DOHH2 (cell line): ENCODE measurements at regions not wholly inside any gene's neighbourhood (a gene's known extent, or its start where the extent isn't known, plus 50 kb on each side); places are given as distances from the start of the nearest gene placed in this dataset.

Experiments used
- H3F3A ChIP-seq: fragments of 200-600 bp; sonication (generic), shearing (Covaris generic); 2 replicates; pipeline ENCODE4 v1.6.0; 2016; ENCODE audit warnings: antibody characterized with exemption, mild to moderate bottlenecking; ENCODE audit not compliant: control insufficient read depth, insufficient read depth
- H3K27ac ChIP-seq: fragments of 200-600 bp; sonication (generic); 2 replicates; pipeline ENCODE4 v1.5.1; 2014; ENCODE audit warnings: low read depth, mild to moderate bottlenecking, low read length, moderate library complexity
- H3K27me3 ChIP-seq: fragments of 200-600 bp; sonication (generic); 2 replicates; pipeline ENCODE4 v1.6.1; 2014; ENCODE audit warnings: mild to moderate bottlenecking, low read length, mixed read lengths; ENCODE audit not compliant: control insufficient read depth
- H3K36me3 ChIP-seq: fragments of 200-600 bp; sonication (generic); 2 replicates; pipeline ENCODE4 v1.6.1; 2014; ENCODE audit warnings: mild to moderate bottlenecking, low read length, moderate library complexity, mixed read lengths; ENCODE audit not compliant: control insufficient read depth
- H3K4me1 ChIP-seq: fragments of 200-600 bp; sonication (generic); 2 replicates; pipeline ENCODE4 v1.6.1; 2014; ENCODE audit warnings: mild to moderate bottlenecking, low read length, mixed read lengths; ENCODE audit not compliant: control insufficient read depth
- H3K4me2 ChIP-seq: fragments of 200-600 bp; sonication (generic); 2 replicates; pipeline ENCODE4 v1.6.0; 2014; ENCODE audit warnings: mild to moderate bottlenecking, low read length, moderate library complexity
- H3K4me3 ChIP-seq: fragments of 200-600 bp; sonication (generic); 2 replicates; pipeline ENCODE4 v1.5.1; 2014; ENCODE audit warnings: mild to moderate bottlenecking, low read length, mixed read lengths
- H3K79me2 ChIP-seq: fragments of 200-600 bp; sonication (generic); 2 replicates; pipeline ENCODE4 v1.6.1; 2014; ENCODE audit warnings: mild to moderate bottlenecking, low read length, mixed read lengths; ENCODE audit not compliant: control insufficient read depth
- H3K9me2 ChIP-seq: fragments of 200-600 bp; sonication (generic); replicated peaks from 2 replicates; pipeline ENCODE4 v1.6.1; 2014; ENCODE audit warnings: mild to moderate bottlenecking, low read length, mixed read lengths; ENCODE audit not compliant: control insufficient read depth
- H3K9me3 ChIP-seq: fragments of 200-600 bp; sonication (generic); 2 replicates; pipeline ENCODE4 v1.6.1; 2014; ENCODE audit warnings: antibody characterized with exemption, low read length, mixed read lengths; ENCODE audit not compliant: control insufficient read depth, insufficient read depth
- H4K20me1 ChIP-seq: fragments of 200-600 bp; sonication (generic); 2 replicates; pipeline ENCODE4 v1.6.0; 2014; ENCODE audit warnings: low read depth, mild to moderate bottlenecking, antibody characterized with exemption, low read length, moderate library complexity; ENCODE audit not compliant: control insufficient read depth, insufficient read depth
- EZH2phosphoT487 ChIP-seq: fragments of 200-600 bp; sonication (generic); IDR thresholded peaks from 2 replicates; pipeline ENCODE4 v1.6.1; 2017; ENCODE audit warnings: borderline replicate concordance, mild to moderate bottlenecking, antibody characterized with exemption, low read length, moderate library complexity, mixed read lengths
- TF ChIP-seq, protein P1 (sequence below): fragments of 200-600 bp; sonication (generic); IDR thresholded peaks from one replicate; pipeline ENCODE4 v1.5.1; 2014; ENCODE audit warnings: antibody characterized with exemption, mild to moderate bottlenecking, low read depth, low read length; ENCODE audit not compliant: poor library complexity, severe bottlenecking

DNA sequence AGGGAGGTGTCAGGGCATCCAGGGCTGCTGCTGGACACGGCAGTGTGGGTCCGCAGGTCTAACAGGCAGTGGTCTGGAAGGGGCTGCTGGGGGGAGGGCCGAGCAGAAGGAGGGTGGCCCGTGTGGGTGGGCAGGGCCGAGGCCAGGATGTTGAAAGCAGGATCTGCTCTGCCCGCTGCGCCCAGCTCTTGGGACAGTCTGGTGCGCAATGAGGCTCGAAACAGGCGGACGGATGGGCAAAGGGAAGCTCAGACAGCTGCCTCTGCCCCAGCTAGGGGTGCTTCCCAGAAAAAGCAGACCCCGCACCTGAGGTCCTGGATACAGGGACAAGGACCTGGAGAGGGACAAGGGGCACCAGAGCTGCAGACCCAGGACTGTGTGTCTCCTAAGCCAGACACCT, 121.3 kb downstream of the FAM53A start:
- no peak overlapping the region for H3K27ac ChIP-seq
- H3K9me2 ChIP-seq = no peaks in the 10 kb centered on the region
- no peaks in the 10 kb centered on the region for H3K9me3 ChIP-seq
- no peaks in the 10 kb centered on the region for H4K20me1 ChIP-seq
- TF ChIP-seq, protein P1, sequence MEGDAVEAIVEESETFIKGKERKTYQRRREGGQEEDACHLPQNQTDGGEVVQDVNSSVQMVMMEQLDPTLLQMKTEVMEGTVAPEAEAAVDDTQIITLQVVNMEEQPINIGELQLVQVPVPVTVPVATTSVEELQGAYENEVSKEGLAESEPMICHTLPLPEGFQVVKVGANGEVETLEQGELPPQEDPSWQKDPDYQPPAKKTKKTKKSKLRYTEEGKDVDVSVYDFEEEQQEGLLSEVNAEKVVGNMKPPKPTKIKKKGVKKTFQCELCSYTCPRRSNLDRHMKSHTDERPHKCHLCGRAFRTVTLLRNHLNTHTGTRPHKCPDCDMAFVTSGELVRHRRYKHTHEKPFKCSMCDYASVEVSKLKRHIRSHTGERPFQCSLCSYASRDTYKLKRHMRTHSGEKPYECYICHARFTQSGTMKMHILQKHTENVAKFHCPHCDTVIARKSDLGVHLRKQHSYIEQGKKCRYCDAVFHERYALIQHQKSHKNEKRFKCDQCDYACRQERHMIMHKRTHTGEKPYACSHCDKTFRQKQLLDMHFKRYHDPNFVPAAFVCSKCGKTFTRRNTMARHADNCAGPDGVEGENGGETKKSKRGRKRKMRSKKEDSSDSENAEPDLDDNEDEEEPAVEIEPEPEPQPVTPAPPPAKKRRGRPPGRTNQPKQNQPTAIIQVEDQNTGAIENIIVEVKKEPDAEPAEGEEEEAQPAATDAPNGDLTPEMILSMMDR = no peak
- H3K36me3 ChIP-seq = no peaks in the 10 kb centered on the region
- H3K79me2 ChIP-seq = no peaks in the 10 kb centered on the region
- no peaks in the 10 kb centered on the region for H3K27me3 ChIP-seq
- no peak overlapping the region for H3K4me3 ChIP-seq
- peaks cover 2% of the 10 kb centered on the region; the same call in 1 of the 2 replicates for H3K4me1 ChIP-seq
- H3F3A ChIP-seq = no peaks in the 10 kb centered on the region
- no peak overlapping the region for H3K4me2 ChIP-seq

DNA sequence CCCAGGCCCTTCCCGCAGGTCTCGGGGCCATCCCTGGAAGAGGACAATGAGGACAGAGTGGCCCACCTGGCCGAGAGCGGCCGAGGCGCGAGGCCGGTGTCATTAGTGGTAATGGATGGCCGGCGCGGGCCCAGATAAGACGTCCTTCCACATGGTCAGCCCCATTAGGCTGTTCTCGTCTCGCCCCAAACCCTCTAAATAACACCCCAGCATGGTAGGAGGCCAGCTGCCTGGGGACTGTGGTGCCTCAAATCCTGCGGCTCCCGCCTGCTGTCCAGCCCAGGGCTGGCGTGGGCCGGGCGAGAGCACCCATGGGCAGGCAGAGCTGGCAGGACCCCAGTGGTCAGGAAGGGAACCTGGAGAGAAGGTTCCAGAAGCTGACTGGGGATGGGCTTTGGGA, 121.7 kb downstream of the FAM53A start:
- H3K4me1 ChIP-seq = no peaks in the 10 kb centered on the region
- no peaks in the 10 kb centered on the region for H4K20me1 ChIP-seq
- no peaks in the 10 kb centered on the region for H3K79me2 ChIP-seq
- no peaks in the 10 kb centered on the region for H3K36me3 ChIP-seq
- H3F3A ChIP-seq = no peaks in the 10 kb centered on the region
- H3K4me2 ChIP-seq = no peak overlapping the region
- no peaks in the 10 kb centered on the region for H3K27me3 ChIP-seq
- no peaks in the 10 kb centered on the region for H3K9me2 ChIP-seq
- H3K27ac ChIP-seq = no peak overlapping the region
- TF ChIP-seq, protein P1 = no peak
- no peak for TF ChIP-seq EZH2phosphoT487
- H3K4me3 ChIP-seq = no peak overlapping the region
- H3K9me3 ChIP-seq = no peaks in the 10 kb centered on the region

DNA sequence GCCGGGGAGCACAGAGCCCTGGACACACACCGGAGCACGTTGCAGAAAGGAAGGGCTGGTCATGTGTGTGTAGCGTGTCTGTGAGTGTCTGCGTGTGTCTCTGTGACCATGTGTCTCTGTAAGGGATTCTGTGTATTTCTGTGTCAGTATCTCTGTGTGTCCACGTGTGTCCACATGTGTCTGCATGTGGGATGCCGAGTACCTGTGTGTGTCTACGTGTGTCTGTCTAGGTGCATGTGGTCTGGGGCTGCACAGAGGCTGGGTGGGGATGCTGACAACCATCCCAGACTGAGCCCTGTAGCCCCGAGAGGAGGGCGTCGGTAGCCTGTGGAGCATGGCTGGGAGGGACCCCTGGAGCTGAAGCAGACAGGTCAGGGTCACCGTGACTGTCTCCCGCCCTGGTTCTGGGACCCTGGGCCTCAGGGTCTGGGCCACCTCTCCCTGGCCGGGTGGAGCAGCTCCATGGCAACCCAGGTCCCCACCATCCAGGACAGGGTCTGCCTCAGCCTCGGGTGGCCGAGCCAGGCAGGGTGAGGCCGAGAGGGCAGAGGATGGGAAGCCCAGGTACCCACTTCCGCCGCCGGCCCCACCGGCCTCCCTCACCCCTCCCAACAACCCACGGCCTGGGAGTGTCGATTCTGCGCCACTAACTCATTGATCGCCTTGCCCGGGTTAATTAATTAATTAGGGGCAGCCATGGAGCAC, 122.7 kb downstream of the FAM53A start:
- H3K4me1 ChIP-seq = no peaks in the 10 kb centered on the region
- no peaks in the 10 kb centered on the region for H3K36me3 ChIP-seq
- H3K9me2 ChIP-seq = no peaks in the 10 kb centered on the region
- H3K9me3 ChIP-seq = no peaks in the 10 kb centered on the region
- H3K79me2 ChIP-seq = no peaks in the 10 kb centered on the region
- H3K4me3 ChIP-seq = no peak overlapping the region
- no peak overlapping the region for H3K27ac ChIP-seq
- no peaks in the 10 kb centered on the region for H4K20me1 ChIP-seq
- no peaks in the 10 kb centered on the region for H3K27me3 ChIP-seq
- no peaks in the 10 kb centered on the region for H3F3A ChIP-seq
- no peak overlapping the region for H3K4me2 ChIP-seq
- TF ChIP-seq, protein P1 = no peak
- no peak for TF ChIP-seq EZH2phosphoT487
